Ovary (tissue), 7 donors: ENCODE measurements at regions not wholly inside any gene's neighbourhood (a gene's known extent, or its start where the extent isn't known, plus 50 kb on each side); places are given as distances from the start of the nearest gene placed in this dataset.

ENCODE experiments used
- DNase-seq, 5 donors: peaks; one replicate each; pipeline ENCODE4 v3.0.0-alpha.2; 2019 to 2020
- H3K27ac ChIP-seq, 2 donors: fragments of 200-600 bp; one replicate each; pipeline versions ENCODE4 v1.5.1 to v1.8.0; 2019 to 2022
- H3K27me3 ChIP-seq: fragments of 200-600 bp; one replicate; pipeline ENCODE4 v1.8.0; 2022
- H3K36me3 ChIP-seq: fragments of 200-600 bp; sonication (generic); one replicate; pipeline ENCODE4 v1.5.1; 2019
- H3K4me1 ChIP-seq: one replicate; pipeline ENCODE4 v1.8.1; 2013; ENCODE audit warnings: mild to moderate bottlenecking, moderate library complexity; ENCODE audit not compliant: insufficient read depth
- H3K4me3 ChIP-seq: fragments of 200-600 bp; sonication (generic); one replicate; pipeline ENCODE4 v1.5.1; 2017
- H3K9me3 ChIP-seq, 2 donors: fragments of 200-600 bp in 1 of 2; sonication (generic) in 1 of 2; one replicate each; pipeline versions ENCODE4 v1.5.1 to v1.8.1; 2013 to 2019; ENCODE audit warnings: mild to moderate bottlenecking in 1 of 2, moderate library complexity in 1 of 2
- EP300 ChIP-seq: sonication (generic); formaldehyde crosslinking; IDR thresholded peaks from one replicate; pipeline ENCODE4 v1.6.1; 2017; ENCODE audit warnings: antibody characterized with exemption
- POLR2A ChIP-seq: fragments of 450-650 bp; IDR thresholded peaks from one replicate; pipeline ENCODE4 v1.6.1; 2017; ENCODE audit warnings: antibody characterized with exemption, mild to moderate bottlenecking, moderate library complexity
- WGBS, 3 donors: extraction: QIAGEN DNeasy Blood & Tissue Kit in 1 of 3; methylation state at CpG; one replicate each; pipeline versions ENCODE4 v1.1.5 to v1.1.7; 2013 to 2017; 5-methylcytosine and 5-hydroxymethylcytosine counted together
- intact Hi-C, 4 donors: fragments of 100-400 bp; cut with DNase I; formaldehyde crosslinking; loops; one replicate each; pipeline versions ENCODE4 v1.11.0 to v1.15.1; 2022 to 2023
- TF ChIP-seq, protein P1 (sequence below), 3 donors: fragments of 450-650 bp in 2 of 3; fragments of 200-600 bp in 1 of 3; IDR thresholded peaks; one replicate each; pipeline versions ENCODE4 v1.5.1 to v1.8.0; 2016 to 2022; ENCODE audit warnings: antibody characterized with exemption in 3 of 3, mild to moderate bottlenecking in 1 of 3
- donor health status: DM: no; HTN: no; CAD: no; lungs with moderate emphysema.
- donor health status: DM: no; HTN: no; CAD: no.
- donor health status: Bipolar disorder and iron deficiency.
- donor health status: DM: no; HTN: no; CAD: no.
- donor health status: DM: yes; HTN: yes; CAD: no.

DNA sequence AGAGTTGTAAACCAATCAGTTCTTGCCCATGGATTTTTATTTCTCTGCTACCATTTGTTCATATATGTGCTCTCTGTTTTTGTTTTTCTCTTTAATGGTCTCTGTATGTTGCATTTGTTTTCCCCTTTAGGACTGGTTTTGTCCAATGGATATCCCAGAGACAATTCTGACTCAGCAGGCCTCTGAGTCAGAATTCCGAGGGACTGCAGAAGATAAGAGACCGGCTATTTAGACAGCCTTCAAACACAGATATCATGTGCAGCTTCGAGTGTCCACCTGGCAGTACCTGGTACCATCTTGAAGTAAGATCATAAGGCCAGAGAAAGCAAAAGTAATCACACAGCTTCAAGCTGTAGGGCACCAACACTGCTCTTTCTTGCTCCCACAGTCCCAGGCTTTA lies 125.5 kb downstream of the ELOVL4 start:
- TF ChIP-seq POLR2A (no peak), EP300 (no peak)
- TF ChIP-seq, protein P1, sequence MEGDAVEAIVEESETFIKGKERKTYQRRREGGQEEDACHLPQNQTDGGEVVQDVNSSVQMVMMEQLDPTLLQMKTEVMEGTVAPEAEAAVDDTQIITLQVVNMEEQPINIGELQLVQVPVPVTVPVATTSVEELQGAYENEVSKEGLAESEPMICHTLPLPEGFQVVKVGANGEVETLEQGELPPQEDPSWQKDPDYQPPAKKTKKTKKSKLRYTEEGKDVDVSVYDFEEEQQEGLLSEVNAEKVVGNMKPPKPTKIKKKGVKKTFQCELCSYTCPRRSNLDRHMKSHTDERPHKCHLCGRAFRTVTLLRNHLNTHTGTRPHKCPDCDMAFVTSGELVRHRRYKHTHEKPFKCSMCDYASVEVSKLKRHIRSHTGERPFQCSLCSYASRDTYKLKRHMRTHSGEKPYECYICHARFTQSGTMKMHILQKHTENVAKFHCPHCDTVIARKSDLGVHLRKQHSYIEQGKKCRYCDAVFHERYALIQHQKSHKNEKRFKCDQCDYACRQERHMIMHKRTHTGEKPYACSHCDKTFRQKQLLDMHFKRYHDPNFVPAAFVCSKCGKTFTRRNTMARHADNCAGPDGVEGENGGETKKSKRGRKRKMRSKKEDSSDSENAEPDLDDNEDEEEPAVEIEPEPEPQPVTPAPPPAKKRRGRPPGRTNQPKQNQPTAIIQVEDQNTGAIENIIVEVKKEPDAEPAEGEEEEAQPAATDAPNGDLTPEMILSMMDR (IDR thresholded peaks at IDR 0.05) = no peak
- Histone ChIP-seq H3K27me3 (no peaks in the 10 kb centered on the region), H3K4me1 (no peaks in the 10 kb centered on the region), H3K36me3 (no peaks in the 10 kb centered on the region), H3K27ac (no peak overlapping the region), H3K9me3 (no peaks in the 10 kb centered on the region), H3K4me3 (no peak overlapping the region)
- intact Hi-C loops = no loop called here
- no peak for DNase-seq
- 19 to 32% (median 21%) methylated on average over 3 of the region's 3 CpGs for WGBS, 3 donors

DNA sequence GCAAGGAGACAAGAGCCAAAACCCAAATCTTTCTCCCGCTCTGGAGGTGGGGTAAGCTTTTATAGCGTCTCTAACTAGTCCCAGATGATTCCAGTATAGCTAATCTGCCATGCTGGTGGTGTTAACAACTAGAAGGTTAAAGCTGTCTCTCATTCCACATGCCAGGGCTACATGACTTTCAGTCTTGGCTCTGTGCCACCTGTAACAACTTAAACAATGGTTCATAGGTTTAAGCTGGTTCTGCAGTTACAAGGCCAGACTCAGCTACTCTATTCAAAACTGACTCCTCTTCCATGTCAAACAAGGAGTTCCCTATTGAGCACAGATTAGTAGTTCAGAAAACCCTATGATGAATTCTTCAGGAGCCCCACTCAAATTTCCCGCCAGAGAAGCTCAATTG lies 128.9 kb downstream of the ELOVL4 start:
- Histone ChIP-seq H3K27ac (no peak overlapping the region), H3K27me3 (no peaks in the 10 kb centered on the region), H3K4me1 (no peaks in the 10 kb centered on the region), H3K9me3 (no peaks in the 10 kb centered on the region), H3K4me3 (no peak overlapping the region), H3K36me3 (no peaks in the 10 kb centered on the region)
- intact Hi-C loops = no loop called here
- 95 to 96% (median 96%) methylated on average over 3 of the region's 3 CpGs for WGBS, 3 donors
- TF ChIP-seq POLR2A = no peak
- TF ChIP-seq EP300 = no peak
- TF ChIP-seq, protein P1 (IDR thresholded peaks at IDR 0.05) = no peak
- DNase-seq = no peak

DNA sequence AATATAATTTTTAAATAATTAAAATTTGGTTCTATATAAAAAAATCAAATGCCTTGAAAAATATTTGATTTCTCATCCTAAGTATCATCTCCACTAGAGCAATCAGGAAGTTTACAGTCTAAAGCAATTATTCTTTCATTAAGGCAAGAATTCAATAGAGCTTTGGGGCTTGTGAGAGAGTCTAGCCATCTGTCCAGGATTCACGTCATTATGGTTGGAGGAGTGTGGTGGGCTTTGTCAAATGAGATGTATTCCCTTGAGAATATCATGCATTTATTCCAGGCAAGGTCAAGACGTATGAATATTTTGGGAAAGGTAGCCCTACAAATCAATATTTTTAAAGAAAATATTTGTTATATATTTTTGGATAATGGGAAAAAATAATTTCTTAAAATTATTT lies 132.4 kb downstream of the ELOVL4 start:
- intact Hi-C loops = no loop called here
- 44 to 65% (median 57%) methylated on average over 2 of the region's 2 CpGs for WGBS, 3 donors
- no peaks in the 10 kb centered on the region for H3K4me1 ChIP-seq
- H3K9me3 ChIP-seq = no peaks in the 10 kb centered on the region
- no peak overlapping the region for H3K27ac ChIP-seq
- TF ChIP-seq, protein P1 (IDR thresholded peaks at IDR 0.05) = no peak
- TF ChIP-seq EP300 (no peak), POLR2A (no peak)
- H3K4me3 ChIP-seq = no peak overlapping the region
- H3K27me3 ChIP-seq = no peaks in the 10 kb centered on the region
- no peak for DNase-seq
- H3K36me3 ChIP-seq = no peaks in the 10 kb centered on the region

DNA sequence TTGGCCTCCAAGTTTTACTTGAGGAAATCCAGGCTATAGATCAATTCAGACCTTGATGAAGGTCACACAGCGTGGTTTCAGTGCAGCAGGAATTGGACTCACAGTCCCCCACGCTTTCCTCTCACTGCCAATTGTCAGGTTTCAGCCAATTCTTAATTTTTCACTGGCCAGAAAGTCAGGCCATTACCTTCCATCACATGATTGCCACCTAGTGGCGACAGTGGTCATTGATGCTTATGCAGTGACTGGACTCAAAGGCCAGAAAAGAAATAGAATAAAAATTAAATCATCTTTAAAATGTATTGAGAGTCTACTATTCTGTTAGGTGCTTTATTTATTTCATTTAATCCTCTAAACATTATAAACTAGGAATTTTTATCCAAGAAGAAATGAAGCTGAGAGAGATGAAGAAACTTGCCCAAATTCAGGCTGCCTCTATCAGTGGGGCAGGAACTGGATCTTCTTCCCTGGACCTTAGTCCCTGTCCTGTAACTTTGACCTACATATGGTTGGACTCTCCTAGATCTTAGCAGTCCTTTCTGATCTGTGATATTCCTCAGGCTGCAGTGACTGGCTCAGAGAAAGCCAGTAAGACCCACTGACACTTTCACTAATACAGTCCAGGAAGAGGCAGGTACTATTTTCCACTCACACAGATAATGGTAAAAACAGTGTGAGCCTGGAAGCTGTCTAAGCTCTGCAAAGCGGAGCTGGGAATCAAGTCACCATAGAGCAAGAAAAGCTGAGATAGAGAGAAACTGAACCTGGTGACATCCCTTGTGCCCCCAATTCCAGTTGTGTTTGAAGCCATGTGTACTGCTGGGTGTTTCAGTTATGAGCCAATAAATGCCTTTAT lies 133.3 kb downstream of the ELOVL4 start:
- TF ChIP-seq EP300 (no peak), POLR2A (no peak)
- TF ChIP-seq, protein P1 (IDR thresholded peaks at IDR 0.05) = peak in 2 of 3 donors; percentile 38 to 49
- Histone ChIP-seq H3K27ac (no peak overlapping the region), H3K27me3 (no peaks in the 10 kb centered on the region), H3K4me3 (no peak overlapping the region), H3K36me3 (no peaks in the 10 kb centered on the region), H3K9me3 (no peaks in the 10 kb centered on the region), H3K4me1 (no peaks in the 10 kb centered on the region)
- DNase-seq = peak; percentile 37 to 69 (median 56)
- 11 to 13% (median 13%) methylated on average over 4 of the region's 4 CpGs for WGBS, 3 donors
- intact Hi-C loops = no loop called here
